GM12874 (cell line): ENCODE measurements at regions not wholly inside any gene's neighbourhood (a gene's known extent, or its start where the extent isn't known, plus 50 kb on each side); places are given as distances from the start of the nearest gene placed in this dataset.

ENCODE experiments used
- CTCF ChIP-seq: IDR thresholded peaks from 2 replicates; pipeline ENCODE4 v1.5.1; 2011; ENCODE audit warnings: low read depth, mild to moderate bottlenecking, control low read depth, low read length, moderate library complexity; ENCODE audit not compliant: insufficient read depth

DNA sequence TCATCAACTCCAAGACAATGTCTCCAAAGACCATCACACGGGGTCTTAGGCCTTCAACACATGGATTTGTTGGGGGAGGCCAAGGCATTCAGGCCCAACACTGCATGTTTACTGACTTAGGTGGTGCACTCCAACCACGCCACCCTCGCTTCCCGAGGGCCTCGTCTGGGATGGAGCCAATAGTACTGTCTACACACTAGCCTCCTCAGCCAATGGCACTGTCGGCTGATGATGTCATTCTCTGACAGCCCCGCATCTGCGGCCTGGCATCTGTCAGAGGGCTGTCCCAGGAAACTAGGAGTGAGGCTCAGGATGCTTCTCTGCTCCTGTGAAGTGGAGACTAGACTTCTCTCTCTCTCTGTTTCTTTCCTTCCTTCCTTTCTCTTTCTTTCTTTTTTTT, 96.6 kb downstream of the TEX26 start:
- TF ChIP-seq CTCF = no peak

DNA sequence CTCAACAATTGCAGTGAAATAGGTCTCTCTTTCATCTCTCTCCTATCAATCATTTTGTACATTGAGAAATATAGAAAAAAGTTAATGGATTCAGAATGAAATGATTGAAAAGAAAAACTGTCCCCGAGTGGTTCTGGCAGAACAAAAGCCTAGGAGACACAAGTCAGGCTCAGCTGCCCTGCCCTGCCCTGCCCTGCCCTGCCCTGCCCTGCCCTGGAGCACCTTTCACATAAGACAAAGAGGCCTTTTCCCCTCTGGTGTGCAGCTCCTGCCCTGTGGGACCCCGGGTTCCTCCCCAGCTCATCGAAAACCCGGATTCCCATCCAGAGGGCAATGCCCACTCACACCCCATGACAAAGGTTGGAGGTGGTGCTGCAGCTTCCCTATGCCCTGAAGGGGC, 94.7 kb downstream of the TEX26 start:
- TF ChIP-seq CTCF = no peak
